ENCODE measurements at regions not wholly inside any gene's neighbourhood (a gene's known extent, or its start where the extent isn't known, plus 50 kb on each side); places are given as distances from the start of the nearest gene placed in this dataset.

DNA sequence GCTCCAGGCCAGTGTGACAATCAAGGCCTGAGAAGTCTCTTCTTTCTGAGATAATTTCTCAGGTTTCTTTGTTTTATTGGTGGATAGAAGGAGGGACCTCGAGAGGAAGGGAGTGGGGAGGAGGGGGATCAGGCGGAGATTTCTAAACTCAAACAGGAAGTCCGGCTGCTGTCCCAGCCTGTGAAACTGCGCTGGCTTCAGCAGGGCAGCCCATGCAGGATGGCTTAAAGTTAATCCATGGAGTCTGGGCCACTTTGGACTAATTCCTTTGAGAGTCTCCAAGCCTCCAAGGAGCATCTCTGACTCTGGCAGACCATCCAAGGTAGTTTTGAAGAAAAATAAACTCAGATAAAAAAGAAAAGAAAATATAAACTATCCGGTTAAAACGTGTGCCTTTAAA is 378.5 kb downstream of the MLLT3 start:
- no peak overlapping the region for H2AFZ ChIP-seq (ENCODE audit: insufficient read depth, low read depth, low read length, poor library complexity, severe bottlenecking)
- H3K4me2 ChIP-seq (replicated peaks; ENCODE audit: low read depth, low read length, poor library complexity, severe bottlenecking) = no peak overlapping the region
- H3K4me1 ChIP-seq (ENCODE audit: control insufficient read depth in 2 of 2, insufficient read depth in 2 of 2, low read length in 2 of 2) = peaks cover 22 to 33% of the 10 kb centered on the region in 2 donors
- no peak for DNase-seq
- no peaks in the 10 kb centered on the region for H3K36me3 ChIP-seq (replicated peaks in 1 of 2; ENCODE audit: control extremely low read depth in 1 of 2, control insufficient read depth in 1 of 2, extremely low read depth in 1 of 2, insufficient read depth in 2 of 2, low read length in 1 of 2)
- no peak overlapping the region for H3K9ac ChIP-seq (ENCODE audit: low read length)
- POLR2A ChIA-PET = no interaction called here
- no peak overlapping the region for H3K27ac ChIP-seq (ENCODE audit: low read length in 2 of 2)
- ATAC-seq (ENCODE audit: low read depth) = no peak
- peaks cover 0 to 17% (median 2%) of the 10 kb centered on the region in 4 experiments for H3K27me3 ChIP-seq (replicated peaks in 1 of 4; ENCODE audit: control extremely low read depth in 1 of 4, control insufficient read depth in 3 of 4, insufficient read depth in 4 of 4, low read length in 3 of 4)
- Mint-ChIP-seq H3K9me3 (ENCODE audit: insufficient read depth) (no peaks in the 10 kb centered on the region), H3K27me3 (peaks cover 30% of the 10 kb centered on the region), H3K4me1 (peaks cover 24% of the 10 kb centered on the region), H3K27ac (no peak overlapping the region), H3K4me3 (no peak overlapping the region)
- CTCF ChIA-PET = no interaction called here
- H3K4me3 ChIP-seq (ENCODE audit: control extremely low read depth in 1 of 5, extremely low read depth in 1 of 5, insufficient read depth in 1 of 5, low read depth in 2 of 5, low read length in 4 of 5) = no peak overlapping the region
- H4K20me1 ChIP-seq (ENCODE audit: control insufficient read depth, insufficient read depth, low read length, poor library complexity, severe bottlenecking) = no peaks in the 10 kb centered on the region
- no peaks in the 10 kb centered on the region for H3K79me2 ChIP-seq (ENCODE audit: control insufficient read depth, insufficient read depth, low read length)
- 84% methylated on average over 6 of the region's 6 CpGs for WGBS (ENCODE audit: insufficient coverage)
- intact Hi-C loops (cut with micrococcal nuclease) = no loop called here
- TF ChIP-seq, protein P1, sequence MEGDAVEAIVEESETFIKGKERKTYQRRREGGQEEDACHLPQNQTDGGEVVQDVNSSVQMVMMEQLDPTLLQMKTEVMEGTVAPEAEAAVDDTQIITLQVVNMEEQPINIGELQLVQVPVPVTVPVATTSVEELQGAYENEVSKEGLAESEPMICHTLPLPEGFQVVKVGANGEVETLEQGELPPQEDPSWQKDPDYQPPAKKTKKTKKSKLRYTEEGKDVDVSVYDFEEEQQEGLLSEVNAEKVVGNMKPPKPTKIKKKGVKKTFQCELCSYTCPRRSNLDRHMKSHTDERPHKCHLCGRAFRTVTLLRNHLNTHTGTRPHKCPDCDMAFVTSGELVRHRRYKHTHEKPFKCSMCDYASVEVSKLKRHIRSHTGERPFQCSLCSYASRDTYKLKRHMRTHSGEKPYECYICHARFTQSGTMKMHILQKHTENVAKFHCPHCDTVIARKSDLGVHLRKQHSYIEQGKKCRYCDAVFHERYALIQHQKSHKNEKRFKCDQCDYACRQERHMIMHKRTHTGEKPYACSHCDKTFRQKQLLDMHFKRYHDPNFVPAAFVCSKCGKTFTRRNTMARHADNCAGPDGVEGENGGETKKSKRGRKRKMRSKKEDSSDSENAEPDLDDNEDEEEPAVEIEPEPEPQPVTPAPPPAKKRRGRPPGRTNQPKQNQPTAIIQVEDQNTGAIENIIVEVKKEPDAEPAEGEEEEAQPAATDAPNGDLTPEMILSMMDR (IDR thresholded peaks at IDR 0.05) = no peak
- no peak for TF ChIP-seq EZH2 (IDR thresholded peaks at IDR 0.05; ENCODE audit: borderline replicate concordance, insufficient read depth, low read depth, low read length, poor library complexity, severe bottlenecking)
- H3K9me3 ChIP-seq (ENCODE audit: control extremely low read depth in 1 of 3, control insufficient read depth in 2 of 3, insufficient read depth in 1 of 3, low read length in 2 of 3) = peaks cover 0 to 5% (median 0%) of the 10 kb centered on the region in 3 donors

GRCh38 chr9:20242510-20243189 is 379.6 kb downstream of the MLLT3 start:
- ChIA-PET CTCF (no interaction called here), POLR2A (no interaction called here)
- ATAC-seq (ENCODE audit: low read depth) (peak; percentile 33), DNase-seq (peak; percentile 49)
- H3K4me3 Mint-ChIP-seq = peak overlapping the region; percentile 72
- H3K4me3 ChIP-seq (ENCODE audit: control extremely low read depth in 1 of 5, extremely low read depth in 1 of 5, insufficient read depth in 1 of 5, low read depth in 2 of 5, low read length in 4 of 5) = peak overlapping the region in 3 of 5 experiments; percentile 8 to 27 (median 11)
- H3K27ac ChIP-seq (ENCODE audit: low read length in 2 of 2) = no peak overlapping the region
- no CpG with 5 or more reads among the region's 10 CpGs for WGBS (ENCODE audit: insufficient coverage)
- peak overlapping the region; percentile 40 for H3K9ac ChIP-seq (ENCODE audit: low read length)
- H3K9me3 ChIP-seq (ENCODE audit: control extremely low read depth in 1 of 3, control insufficient read depth in 2 of 3, insufficient read depth in 1 of 3, low read length in 2 of 3) = no peaks in the 10 kb centered on the region
- H3K4me1 ChIP-seq (ENCODE audit: control insufficient read depth in 2 of 2, insufficient read depth in 2 of 2, low read length in 2 of 2) = peaks cover 22 to 33% of the 10 kb centered on the region in 2 donors
- TF ChIP-seq, protein P1 (IDR thresholded peaks at IDR 0.05) = no peak
- TF ChIP-seq EZH2 (IDR thresholded peaks at IDR 0.05; ENCODE audit: borderline replicate concordance, insufficient read depth, low read depth, low read length, poor library complexity, severe bottlenecking) = no peak
- no peaks in the 10 kb centered on the region for H3K36me3 ChIP-seq (replicated peaks in 1 of 2; ENCODE audit: control extremely low read depth in 1 of 2, control insufficient read depth in 1 of 2, extremely low read depth in 1 of 2, insufficient read depth in 2 of 2, low read length in 1 of 2)
- peaks cover 0 to 21% (median 2%) of the 10 kb centered on the region in 4 experiments for H3K27me3 ChIP-seq (replicated peaks in 1 of 4; ENCODE audit: control extremely low read depth in 1 of 4, control insufficient read depth in 3 of 4, insufficient read depth in 4 of 4, low read length in 3 of 4)
- no peak overlapping the region for H3K27ac Mint-ChIP-seq
- intact Hi-C loops (cut with micrococcal nuclease) = no loop called here
- peak overlapping the region; percentile 63 for H3K4me2 ChIP-seq (replicated peaks; ENCODE audit: low read depth, low read length, poor library complexity, severe bottlenecking)
- H3K4me1 Mint-ChIP-seq = peaks cover 24% of the 10 kb centered on the region
- H4K20me1 ChIP-seq (ENCODE audit: control insufficient read depth, insufficient read depth, low read length, poor library complexity, severe bottlenecking) = no peaks in the 10 kb centered on the region
- no peaks in the 10 kb centered on the region for H3K79me2 ChIP-seq (ENCODE audit: control insufficient read depth, insufficient read depth, low read length)
- H2AFZ ChIP-seq (ENCODE audit: insufficient read depth, low read depth, low read length, poor library complexity, severe bottlenecking) = peak overlapping the region; percentile 9
- H3K9me3 Mint-ChIP-seq (ENCODE audit: insufficient read depth) = no peaks in the 10 kb centered on the region
- peaks cover 26% of the 10 kb centered on the region for H3K27me3 Mint-ChIP-seq

Measured in B cell (primary cell).